GM23248 (cell line): ENCODE measurements at regions not wholly inside any gene's neighbourhood (a gene's known extent, or its start where the extent isn't known, plus 50 kb on each side); places are given as distances from the start of the nearest gene placed in this dataset.

Experiments
- EZH2 ChIP-seq: fragments of 200-600 bp; sonication (generic); IDR thresholded peaks from 2 replicates; pipeline ENCODE4 v1.6.1; 2018; ENCODE audit warnings: antibody characterized with exemption, mild to moderate bottlenecking; ENCODE audit not compliant: insufficient read depth, poor library complexity, severe bottlenecking
- EZH2phosphoT487 ChIP-seq: fragments of 200-600 bp; sonication (generic); IDR thresholded peaks from 2 replicates; pipeline ENCODE4 v1.6.1; 2018; ENCODE audit warnings: antibody characterized with exemption, moderate library complexity, mild to moderate bottlenecking, low read depth; ENCODE audit not compliant: insufficient read depth

DNA sequence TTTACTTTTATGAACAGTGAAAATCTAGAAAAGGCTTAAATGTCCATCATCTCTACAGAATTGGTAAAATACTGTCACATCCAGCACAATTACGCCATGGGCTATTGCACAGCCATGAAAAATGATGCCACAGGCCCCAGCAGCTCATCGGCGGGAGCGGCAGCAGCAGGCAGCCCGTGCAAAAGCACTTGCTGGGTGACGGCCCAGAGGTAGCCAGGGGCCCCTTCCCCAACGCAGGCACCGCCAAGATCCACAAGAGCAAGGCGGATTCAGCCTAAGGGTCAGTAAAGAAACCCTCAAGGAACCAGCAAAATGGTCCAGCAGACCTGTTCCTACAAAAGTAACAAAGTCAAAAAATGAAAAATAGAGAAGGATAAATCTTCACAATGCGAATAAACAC is 272.7 kb downstream of the AGTPBP1 start:
- no peak for TF ChIP-seq EZH2
- no peak for TF ChIP-seq EZH2phosphoT487
